Tibial artery (tissue), 4 donors: ENCODE measurements at regions not wholly inside any gene's neighbourhood (a gene's known extent, or its start where the extent isn't known, plus 50 kb on each side); places are given as distances from the start of the nearest gene placed in this dataset.

Experiments
- DNase-seq, 2 donors: peaks; one replicate each; pipeline ENCODE4 v3.0.0-alpha.2; 2019
- H3K27ac ChIP-seq, 2 donors: fragments of 200-600 bp; sonication (generic) in 1 of 2; 1 replicate in 1 of 2; 2 replicates in 1 of 2; pipeline ENCODE4 v1.5.1; 2018 to 2019; ENCODE audit warnings: mild to moderate bottlenecking in 1 of 2
- H3K27me3 ChIP-seq, 2 donors: fragments of 200-600 bp; sonication (generic) in 1 of 2; one replicate each; pipeline versions ENCODE4 v1.5.1 to v1.6.0; 2016 to 2019
- H3K36me3 ChIP-seq, 3 donors: fragments of 200-600 bp; sonication (generic) in 2 of 3; one replicate each; pipeline ENCODE4 v1.5.1; 2016 to 2019; ENCODE audit warnings: mild to moderate bottlenecking in 2 of 3
- H3K4me1 ChIP-seq, 4 donors: fragments of 200-600 bp; sonication (generic) in 2 of 4; 1 replicate in 3 of 4; 2 replicates in 1 of 4; pipeline ENCODE4 v1.5.1; 2016 to 2019
- H3K4me3 ChIP-seq, 2 donors: fragments of 200-600 bp; sonication (generic) in 1 of 2; 1 replicate in 1 of 2; 2 replicates in 1 of 2; pipeline ENCODE4 v1.5.1; 2018 to 2019; ENCODE audit warnings: mild to moderate bottlenecking in 2 of 2
- H3K9me3 ChIP-seq, 3 donors: fragments of 200-600 bp; sonication (generic) in 1 of 3; one replicate each; pipeline ENCODE4 v1.5.1; 2016 to 2019
- CTCF ChIP-seq, 2 experiments: fragments of 200-600 bp in 1 of 2; fragments of 450-650 bp in 1 of 2; IDR thresholded peaks; one replicate each; pipeline ENCODE4 v1.5.1; 2017 to 2019; ENCODE audit warnings: antibody characterized with exemption in 2 of 2, mild to moderate bottlenecking in 1 of 2, moderate library complexity in 1 of 2
- intact Hi-C: fragments of 100-400 bp; cut with DNase I; formaldehyde crosslinking; loops from one replicate; pipeline ENCODE4 v1.15.0; 2023; ENCODE audit warnings: low total_unique reads

- H3K9me3 ChIP-seq: no peaks in the 10 kb centered on the region
- H3K36me3 ChIP-seq: no peaks in the 10 kb centered on the region
- H3K27ac ChIP-seq: no peak overlapping the region
- no peak overlapping the region for H3K4me3 ChIP-seq
- H3K27me3 ChIP-seq: no peaks in the 10 kb centered on the region
- no peak for TF ChIP-seq CTCF (IDR thresholded peaks at IDR 0.05)
- H3K4me1 ChIP-seq: no peaks in the 10 kb centered on the region
- intact Hi-C loops: no loop called here
- no peak for DNase-seq
These were observed 310.6 kb downstream of the PDHA2 start for GRCh38 chr4:96150466-96150865.

GRCh38 chr4:96152824-96153223 lies 312.9 kb downstream of the PDHA2 start:
- DNase-seq: no peak
- no peaks in the 10 kb centered on the region for H3K9me3 ChIP-seq
- no peak overlapping the region for H3K4me3 ChIP-seq
- TF ChIP-seq CTCF (IDR thresholded peaks at IDR 0.05): no peak
- no peaks in the 10 kb centered on the region for H3K4me1 ChIP-seq
- H3K27ac ChIP-seq: no peak overlapping the region
- H3K36me3 ChIP-seq: no peaks in the 10 kb centered on the region
- no peaks in the 10 kb centered on the region for H3K27me3 ChIP-seq
- intact Hi-C loops: no loop called here

- DNase-seq: no peak
- Histone ChIP-seq H3K4me1 (no peaks in the 10 kb centered on the region), H3K27ac (no peak overlapping the region), H3K9me3 (no peaks in the 10 kb centered on the region), H3K36me3 (no peaks in the 10 kb centered on the region), H3K27me3 (no peaks in the 10 kb centered on the region), H3K4me3 (no peak overlapping the region)
- TF ChIP-seq CTCF (IDR thresholded peaks at IDR 0.05): no peak
- intact Hi-C loops: no loop called here
These were observed 314.8 kb downstream of the PDHA2 start for GRCh38 chr4:96154676-96155075.

GRCh38 chr4:96162636-96163035 lies 322.7 kb downstream of the PDHA2 start:
- no peak for TF ChIP-seq CTCF (IDR thresholded peaks at IDR 0.05)
- Histone ChIP-seq H3K9me3 (no peaks in the 10 kb centered on the region), H3K27me3 (no peaks in the 10 kb centered on the region), H3K4me1 (no peaks in the 10 kb centered on the region), H3K27ac (no peak overlapping the region), H3K4me3 (no peak overlapping the region), H3K36me3 (no peaks in the 10 kb centered on the region)
- intact Hi-C loops: no loop called here
- DNase-seq: no peak

- no peak overlapping the region for H3K27ac ChIP-seq
- no peak for DNase-seq
- intact Hi-C loops: no loop called here
These were observed 325.0 kb downstream of the PDHA2 start for GRCh38 chr4:96164814-96165351.

More at GRCh38 chr4:96164814-96165351, 325.0 kb downstream of the PDHA2 start:
- H3K36me3 ChIP-seq: no peaks in the 10 kb centered on the region
- H3K9me3 ChIP-seq: no peaks in the 10 kb centered on the region
- no peak for TF ChIP-seq CTCF (IDR thresholded peaks at IDR 0.05)
- no peaks in the 10 kb centered on the region for H3K4me1 ChIP-seq
- no peak overlapping the region for H3K4me3 ChIP-seq
- H3K27me3 ChIP-seq: no peaks in the 10 kb centered on the region
